Progenitor cell of endocrine pancreas (in vitro differentiated cells): ENCODE measurements at regions not wholly inside any gene's neighbourhood (a gene's known extent, or its start where the extent isn't known, plus 50 kb on each side); places are given as distances from the start of the nearest gene placed in this dataset.

Experiments used
- DNase-seq: peaks from one replicate; pipeline ENCODE4 v3.0.0; 2021; ENCODE audit warnings: low spot score; ENCODE audit not compliant: unreplicated experiment
- H3K27ac Mint-ChIP-seq: 2 replicates; pipeline ENCODE4 v1.8.0; 2021; ENCODE audit warnings: mild to moderate bottlenecking, moderate library complexity, mixed read lengths
- H3K27me3 Mint-ChIP-seq: 2 replicates; pipeline ENCODE4 v1.8.0; 2021; ENCODE audit warnings: mixed read lengths
- H3K36me3 Mint-ChIP-seq: 2 replicates; pipeline ENCODE4 v1.8.0; 2022; ENCODE audit warnings: mixed read lengths; ENCODE audit not compliant: insufficient read depth
- H3K4me1 Mint-ChIP-seq: 2 replicates; pipeline ENCODE4 v1.8.0; 2021; ENCODE audit warnings: low read depth, mixed read lengths
- H3K4me3 Mint-ChIP-seq: 2 replicates; pipeline ENCODE4 v1.8.0; 2021; ENCODE audit warnings: low read depth, mild to moderate bottlenecking, moderate library complexity, mixed read lengths
- H3K9me3 Mint-ChIP-seq: 2 replicates; pipeline ENCODE4 v1.8.0; 2021; ENCODE audit warnings: low read depth, mixed read lengths
- TF ChIP-seq, protein P1 (sequence below): fragments of 200-600 bp; sonication (generic); IDR thresholded peaks from one replicate; pipeline ENCODE4 v1.5.0; 2021; ENCODE audit warnings: antibody characterized with exemption, mild to moderate bottlenecking; ENCODE audit not compliant: unreplicated experiment

DNA sequence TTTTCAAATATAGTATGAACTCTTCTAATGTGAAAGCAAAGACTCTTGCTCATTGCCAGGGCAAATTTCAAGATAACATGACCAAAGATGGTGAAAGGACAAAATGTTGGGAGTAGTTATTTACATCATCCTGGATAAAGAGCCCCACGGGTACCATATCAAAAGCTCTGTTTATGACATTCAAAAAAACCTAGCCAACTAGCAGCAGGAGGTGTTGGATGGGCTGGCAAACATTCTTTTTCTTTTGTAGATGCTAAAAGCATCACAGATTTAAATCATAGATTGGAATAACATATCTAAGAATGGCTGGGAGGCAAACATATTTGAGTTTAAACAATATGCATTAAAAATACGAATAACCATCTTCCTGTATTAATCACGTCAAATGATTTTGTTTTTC, 153.5 kb downstream of the ICOS start:
- no peak for DNase-seq
- TF ChIP-seq, protein P1, sequence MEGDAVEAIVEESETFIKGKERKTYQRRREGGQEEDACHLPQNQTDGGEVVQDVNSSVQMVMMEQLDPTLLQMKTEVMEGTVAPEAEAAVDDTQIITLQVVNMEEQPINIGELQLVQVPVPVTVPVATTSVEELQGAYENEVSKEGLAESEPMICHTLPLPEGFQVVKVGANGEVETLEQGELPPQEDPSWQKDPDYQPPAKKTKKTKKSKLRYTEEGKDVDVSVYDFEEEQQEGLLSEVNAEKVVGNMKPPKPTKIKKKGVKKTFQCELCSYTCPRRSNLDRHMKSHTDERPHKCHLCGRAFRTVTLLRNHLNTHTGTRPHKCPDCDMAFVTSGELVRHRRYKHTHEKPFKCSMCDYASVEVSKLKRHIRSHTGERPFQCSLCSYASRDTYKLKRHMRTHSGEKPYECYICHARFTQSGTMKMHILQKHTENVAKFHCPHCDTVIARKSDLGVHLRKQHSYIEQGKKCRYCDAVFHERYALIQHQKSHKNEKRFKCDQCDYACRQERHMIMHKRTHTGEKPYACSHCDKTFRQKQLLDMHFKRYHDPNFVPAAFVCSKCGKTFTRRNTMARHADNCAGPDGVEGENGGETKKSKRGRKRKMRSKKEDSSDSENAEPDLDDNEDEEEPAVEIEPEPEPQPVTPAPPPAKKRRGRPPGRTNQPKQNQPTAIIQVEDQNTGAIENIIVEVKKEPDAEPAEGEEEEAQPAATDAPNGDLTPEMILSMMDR = no peak
- H3K27ac Mint-ChIP-seq = no peak overlapping the region
- peaks cover 3% of the 10 kb centered on the region for H3K36me3 Mint-ChIP-seq
- H3K4me3 Mint-ChIP-seq = no peak overlapping the region
- H3K9me3 Mint-ChIP-seq = peaks cover 10% of the 10 kb centered on the region
- H3K27me3 Mint-ChIP-seq = no peaks in the 10 kb centered on the region
- H3K4me1 Mint-ChIP-seq = no peaks in the 10 kb centered on the region

DNA sequence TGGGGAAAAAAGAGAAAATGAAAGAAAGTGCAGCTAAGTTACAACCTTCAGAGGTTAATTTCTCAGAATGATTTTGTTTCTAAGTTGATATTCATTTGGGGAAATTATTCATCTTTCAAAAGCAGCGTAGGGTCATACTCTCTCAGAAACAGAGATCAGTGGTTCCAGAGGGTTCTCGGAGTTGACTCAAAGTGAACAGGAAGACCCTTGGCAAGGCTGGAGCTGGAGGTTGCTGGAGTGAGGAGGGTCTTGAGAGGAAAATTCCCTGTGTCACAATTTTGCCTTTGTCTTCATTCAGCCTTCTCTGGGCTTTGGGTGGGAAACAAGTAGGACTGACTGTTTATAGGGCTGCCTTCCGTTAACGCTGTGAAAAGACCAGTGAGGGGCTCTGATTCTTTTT, 168.2 kb downstream of the ICOS start:
- no peaks in the 10 kb centered on the region for H3K9me3 Mint-ChIP-seq
- no peak overlapping the region for H3K27ac Mint-ChIP-seq
- H3K36me3 Mint-ChIP-seq = no peaks in the 10 kb centered on the region
- TF ChIP-seq, protein P1 = no peak
- no peak for DNase-seq
- H3K4me3 Mint-ChIP-seq = no peak overlapping the region
- no peaks in the 10 kb centered on the region for H3K27me3 Mint-ChIP-seq
- H3K4me1 Mint-ChIP-seq = peaks cover 11% of the 10 kb centered on the region

DNA sequence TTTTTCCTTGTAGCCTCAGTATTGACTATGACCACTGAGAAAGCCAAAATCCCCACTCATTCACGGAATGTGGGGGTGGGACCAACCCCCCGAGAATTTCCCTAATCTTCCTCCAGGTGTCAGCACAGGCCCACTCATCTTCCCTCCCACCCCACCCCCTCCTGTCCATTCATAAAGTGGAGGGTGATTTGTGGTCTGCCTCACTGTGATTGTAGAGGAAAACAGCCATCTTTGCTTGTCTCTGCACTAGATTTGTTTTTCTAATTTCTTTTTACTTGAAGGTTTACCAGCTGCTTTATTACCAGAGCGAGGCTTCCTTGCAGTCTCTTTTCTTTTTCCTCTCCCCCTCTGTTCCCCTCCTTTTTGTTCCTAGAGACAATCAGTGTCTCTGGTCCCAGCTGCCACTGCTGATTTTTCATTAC, 171.8 kb downstream of the ICOS start:
- Mint-ChIP-seq H3K4me3 (no peak overlapping the region), H3K9me3 (no peaks in the 10 kb centered on the region), H3K27me3 (peaks cover 4% of the 10 kb centered on the region), H3K4me1 (peaks cover 25% of the 10 kb centered on the region), H3K36me3 (no peaks in the 10 kb centered on the region), H3K27ac (no peak overlapping the region)
- TF ChIP-seq, protein P1 = peak; percentile 70
- DNase-seq = no peak

DNA sequence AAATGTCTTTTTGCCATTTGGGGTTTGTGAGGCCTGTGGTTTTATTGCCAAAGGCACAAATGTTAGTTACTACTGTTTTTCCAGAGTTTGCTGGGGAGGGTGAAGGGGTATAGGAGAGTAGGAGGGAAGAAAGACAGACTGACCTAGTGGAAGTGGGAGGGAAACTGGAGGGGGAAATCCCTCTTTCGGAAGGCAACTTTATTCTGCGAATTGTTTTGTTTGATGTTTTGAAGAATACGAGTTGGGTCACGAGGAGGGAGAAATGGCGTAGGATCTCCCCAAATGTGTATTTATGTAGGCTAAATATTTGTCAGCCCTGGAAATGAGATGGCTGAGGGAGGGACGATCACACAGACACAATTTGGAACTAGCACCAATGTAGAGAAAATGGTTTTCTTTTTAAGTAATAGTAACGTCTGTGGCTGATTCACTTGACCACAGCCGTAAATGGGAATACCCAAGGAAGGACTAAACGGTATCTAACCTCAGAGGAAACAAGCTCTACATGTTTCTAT, 172.3 kb downstream of the ICOS start:
- Mint-ChIP-seq H3K9me3 (no peaks in the 10 kb centered on the region), H3K4me1 (peaks cover 26% of the 10 kb centered on the region), H3K27me3 (peaks cover 4% of the 10 kb centered on the region), H3K27ac (no peak overlapping the region), H3K36me3 (no peaks in the 10 kb centered on the region), H3K4me3 (no peak overlapping the region)
- DNase-seq = no peak
- TF ChIP-seq, protein P1 = no peak

DNA sequence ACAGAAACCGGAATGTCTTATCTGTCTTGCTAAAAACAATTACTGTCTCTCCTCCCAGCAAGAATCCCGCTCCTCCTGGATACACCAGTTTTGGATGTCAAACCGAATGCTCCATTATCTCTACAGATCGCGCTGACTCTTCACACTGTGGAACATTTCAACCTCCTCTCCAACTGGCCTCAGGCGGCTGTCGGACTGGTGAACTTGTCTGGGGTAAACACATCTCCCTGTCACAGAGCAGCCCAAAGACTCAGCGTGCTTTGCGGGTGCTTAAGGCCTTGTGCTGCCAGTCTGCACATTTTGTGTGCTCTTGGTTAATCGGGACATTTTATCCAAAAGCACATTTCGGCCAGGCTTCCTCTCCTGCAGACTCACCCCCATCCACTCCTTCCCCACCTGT, 173.1 kb downstream of the ICOS start:
- DNase-seq = no peak
- no peak overlapping the region for H3K4me3 Mint-ChIP-seq
- TF ChIP-seq, protein P1 = no peak
- peaks cover 35% of the 10 kb centered on the region for H3K4me1 Mint-ChIP-seq
- no peak overlapping the region for H3K27ac Mint-ChIP-seq
- no peaks in the 10 kb centered on the region for H3K36me3 Mint-ChIP-seq
- H3K27me3 Mint-ChIP-seq = peaks cover 4% of the 10 kb centered on the region
- H3K9me3 Mint-ChIP-seq = no peaks in the 10 kb centered on the region
